ENCODE measurements at regions not wholly inside any gene's neighbourhood (a gene's known extent, or its start where the extent isn't known, plus 50 kb on each side); places are given as distances from the start of the nearest gene placed in this dataset.

DNA sequence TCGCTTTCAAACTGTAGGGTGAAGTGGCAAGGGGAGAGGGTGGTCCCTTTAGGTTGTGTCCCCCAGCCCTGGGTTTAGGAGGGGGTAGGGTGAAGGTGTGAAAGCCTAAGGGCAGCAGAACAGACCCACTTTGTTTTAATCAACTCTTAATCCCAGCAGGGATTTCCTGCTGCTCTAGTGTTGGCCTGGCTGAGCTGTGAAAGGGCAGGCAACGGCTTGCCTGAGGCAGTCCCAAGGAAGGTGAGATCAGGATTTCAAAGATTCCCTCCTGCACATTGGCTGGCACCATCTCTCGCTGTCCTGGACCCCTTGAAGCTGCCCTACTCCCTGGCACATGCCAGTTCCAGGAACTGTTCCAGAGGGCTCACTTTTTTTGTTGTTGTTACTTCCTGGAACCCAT is 221.3 kb downstream of the INSC start:
- TF ChIP-seq POLR2AphosphoS5 (IDR thresholded peaks at IDR 0.05; ENCODE audit: low read depth, low read length) (no peak), TAF1 (IDR thresholded peaks at IDR 0.05; ENCODE audit: borderline replicate concordance, insufficient read depth, low read length) (no peak), SIN3A (IDR thresholded peaks at IDR 0.05; ENCODE audit: borderline replicate concordance, insufficient read depth, low read length) (no peak), FOXP2 (optimal IDR thresholded peaks at IDR 0.05; ENCODE audit: borderline replicate concordance, extremely low read depth, extremely low read length, insufficient read depth) (no peak)
- TF ChIP-seq, protein P1, sequence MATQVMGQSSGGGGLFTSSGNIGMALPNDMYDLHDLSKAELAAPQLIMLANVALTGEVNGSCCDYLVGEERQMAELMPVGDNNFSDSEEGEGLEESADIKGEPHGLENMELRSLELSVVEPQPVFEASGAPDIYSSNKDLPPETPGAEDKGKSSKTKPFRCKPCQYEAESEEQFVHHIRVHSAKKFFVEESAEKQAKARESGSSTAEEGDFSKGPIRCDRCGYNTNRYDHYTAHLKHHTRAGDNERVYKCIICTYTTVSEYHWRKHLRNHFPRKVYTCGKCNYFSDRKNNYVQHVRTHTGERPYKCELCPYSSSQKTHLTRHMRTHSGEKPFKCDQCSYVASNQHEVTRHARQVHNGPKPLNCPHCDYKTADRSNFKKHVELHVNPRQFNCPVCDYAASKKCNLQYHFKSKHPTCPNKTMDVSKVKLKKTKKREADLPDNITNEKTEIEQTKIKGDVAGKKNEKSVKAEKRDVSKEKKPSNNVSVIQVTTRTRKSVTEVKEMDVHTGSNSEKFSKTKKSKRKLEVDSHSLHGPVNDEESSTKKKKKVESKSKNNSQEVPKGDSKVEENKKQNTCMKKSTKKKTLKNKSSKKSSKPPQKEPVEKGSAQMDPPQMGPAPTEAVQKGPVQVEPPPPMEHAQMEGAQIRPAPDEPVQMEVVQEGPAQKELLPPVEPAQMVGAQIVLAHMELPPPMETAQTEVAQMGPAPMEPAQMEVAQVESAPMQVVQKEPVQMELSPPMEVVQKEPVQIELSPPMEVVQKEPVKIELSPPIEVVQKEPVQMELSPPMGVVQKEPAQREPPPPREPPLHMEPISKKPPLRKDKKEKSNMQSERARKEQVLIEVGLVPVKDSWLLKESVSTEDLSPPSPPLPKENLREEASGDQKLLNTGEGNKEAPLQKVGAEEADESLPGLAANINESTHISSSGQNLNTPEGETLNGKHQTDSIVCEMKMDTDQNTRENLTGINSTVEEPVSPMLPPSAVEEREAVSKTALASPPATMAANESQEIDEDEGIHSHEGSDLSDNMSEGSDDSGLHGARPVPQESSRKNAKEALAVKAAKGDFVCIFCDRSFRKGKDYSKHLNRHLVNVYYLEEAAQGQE (IDR thresholded peaks at IDR 0.05; ENCODE audit: insufficient read depth in 1 of 2, low read depth in 2 of 2, low read length in 2 of 2) = no peak

- TF ChIP-seq FOXP2 (optimal IDR thresholded peaks at IDR 0.05; ENCODE audit: borderline replicate concordance, extremely low read depth, extremely low read length, insufficient read depth) (no peak), TAF1 (IDR thresholded peaks at IDR 0.05; ENCODE audit: borderline replicate concordance, insufficient read depth, low read length) (no peak), POLR2AphosphoS5 (IDR thresholded peaks at IDR 0.05; ENCODE audit: low read depth, low read length) (no peak), SIN3A (IDR thresholded peaks at IDR 0.05; ENCODE audit: borderline replicate concordance, insufficient read depth, low read length) (no peak)
- TF ChIP-seq, protein P1 (IDR thresholded peaks at IDR 0.05; ENCODE audit: insufficient read depth in 1 of 2, low read depth in 2 of 2, low read length in 2 of 2) = no peak
These were observed 224.6 kb downstream of the INSC start for GRCh38 chr11:15339302-15339701.

DNA sequence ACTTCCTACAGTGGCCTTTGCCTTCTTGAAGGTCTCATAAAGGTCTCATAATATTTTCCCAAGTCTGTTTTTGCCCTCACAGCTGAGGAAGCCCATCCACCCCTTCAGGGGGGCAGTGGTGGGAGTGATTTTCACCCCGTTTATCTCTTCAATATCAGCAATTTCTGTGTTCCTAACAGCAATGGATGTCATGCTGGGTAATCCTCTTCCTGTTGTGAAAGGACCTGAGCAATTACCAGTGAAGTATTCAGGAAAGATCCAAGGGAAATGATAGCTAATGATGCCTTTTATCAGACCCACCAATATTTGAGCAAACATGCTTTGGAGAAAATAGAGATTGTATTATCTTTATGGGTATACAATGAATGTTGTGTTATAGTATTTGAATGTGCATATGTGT is 226.9 kb downstream of the INSC start:
- TF ChIP-seq SIN3A (IDR thresholded peaks at IDR 0.05; ENCODE audit: borderline replicate concordance, insufficient read depth, low read length) = no peak
- no peak for TF ChIP-seq FOXP2 (optimal IDR thresholded peaks at IDR 0.05; ENCODE audit: borderline replicate concordance, extremely low read depth, extremely low read length, insufficient read depth)
- TF ChIP-seq TAF1 (IDR thresholded peaks at IDR 0.05; ENCODE audit: borderline replicate concordance, insufficient read depth, low read length) = no peak
- TF ChIP-seq POLR2AphosphoS5 (IDR thresholded peaks at IDR 0.05; ENCODE audit: low read depth, low read length) = no peak
- TF ChIP-seq, protein P1 (IDR thresholded peaks at IDR 0.05; ENCODE audit: insufficient read depth in 1 of 2, low read depth in 2 of 2, low read length in 2 of 2) = no peak

DNA sequence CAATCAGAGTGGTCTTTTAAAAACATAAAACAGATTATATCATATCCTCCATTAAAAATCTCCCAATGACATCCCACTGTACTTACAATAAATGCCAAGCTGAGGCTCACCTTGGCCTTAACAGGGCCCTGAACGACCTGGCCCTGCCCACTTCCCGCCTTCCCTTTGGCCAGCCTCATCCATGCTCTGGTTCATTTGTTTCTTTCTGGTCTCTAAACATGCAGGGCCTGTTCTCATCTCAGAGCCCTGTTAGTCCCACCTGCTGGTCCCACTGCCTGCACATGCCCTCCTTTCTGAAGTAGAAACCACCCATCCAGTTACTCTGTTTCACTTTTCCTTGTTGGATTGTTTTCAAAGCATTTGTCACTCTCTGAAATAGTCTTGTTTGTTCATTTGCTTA is 227.4 kb downstream of the INSC start:
- TF ChIP-seq SIN3A (IDR thresholded peaks at IDR 0.05; ENCODE audit: borderline replicate concordance, insufficient read depth, low read length) (no peak), POLR2AphosphoS5 (IDR thresholded peaks at IDR 0.05; ENCODE audit: low read depth, low read length) (no peak), TAF1 (IDR thresholded peaks at IDR 0.05; ENCODE audit: borderline replicate concordance, insufficient read depth, low read length) (no peak), FOXP2 (optimal IDR thresholded peaks at IDR 0.05; ENCODE audit: borderline replicate concordance, extremely low read depth, extremely low read length, insufficient read depth) (no peak)
- TF ChIP-seq, protein P1 (IDR thresholded peaks at IDR 0.05; ENCODE audit: insufficient read depth in 1 of 2, low read depth in 2 of 2, low read length in 2 of 2) = no peak

DNA sequence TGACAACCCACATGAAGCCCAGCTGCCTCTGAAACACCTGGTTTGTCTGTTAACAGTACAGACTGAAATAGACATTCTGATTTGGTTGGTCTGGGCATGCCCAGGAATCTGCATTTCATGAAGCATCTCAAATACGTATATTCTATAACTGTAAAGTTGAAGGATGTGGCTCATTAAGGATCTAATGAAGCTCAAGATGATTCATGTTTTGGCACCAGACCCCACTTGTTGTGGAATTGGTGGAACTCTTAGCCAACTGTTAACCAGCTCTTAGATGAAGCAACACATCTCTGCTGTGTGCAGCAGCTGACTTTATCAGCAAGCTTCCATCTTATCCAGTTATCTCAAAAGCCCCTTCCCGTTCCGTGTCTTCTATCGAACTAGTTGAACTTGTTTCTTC is 232.2 kb downstream of the INSC start:
- TF ChIP-seq POLR2AphosphoS5 (IDR thresholded peaks at IDR 0.05; ENCODE audit: low read depth, low read length) (no peak), FOXP2 (optimal IDR thresholded peaks at IDR 0.05; ENCODE audit: borderline replicate concordance, extremely low read depth, extremely low read length, insufficient read depth) (no peak), TAF1 (IDR thresholded peaks at IDR 0.05; ENCODE audit: borderline replicate concordance, insufficient read depth, low read length) (no peak), SIN3A (IDR thresholded peaks at IDR 0.05; ENCODE audit: borderline replicate concordance, insufficient read depth, low read length) (no peak)
- TF ChIP-seq, protein P1 (IDR thresholded peaks at IDR 0.05; ENCODE audit: insufficient read depth in 1 of 2, low read depth in 2 of 2, low read length in 2 of 2) = no peak
